ENCODE measurements at regions not wholly inside any gene's neighbourhood (a gene's known extent, or its start where the extent isn't known, plus 50 kb on each side); places are given as distances from the start of the nearest gene placed in this dataset.

DNA sequence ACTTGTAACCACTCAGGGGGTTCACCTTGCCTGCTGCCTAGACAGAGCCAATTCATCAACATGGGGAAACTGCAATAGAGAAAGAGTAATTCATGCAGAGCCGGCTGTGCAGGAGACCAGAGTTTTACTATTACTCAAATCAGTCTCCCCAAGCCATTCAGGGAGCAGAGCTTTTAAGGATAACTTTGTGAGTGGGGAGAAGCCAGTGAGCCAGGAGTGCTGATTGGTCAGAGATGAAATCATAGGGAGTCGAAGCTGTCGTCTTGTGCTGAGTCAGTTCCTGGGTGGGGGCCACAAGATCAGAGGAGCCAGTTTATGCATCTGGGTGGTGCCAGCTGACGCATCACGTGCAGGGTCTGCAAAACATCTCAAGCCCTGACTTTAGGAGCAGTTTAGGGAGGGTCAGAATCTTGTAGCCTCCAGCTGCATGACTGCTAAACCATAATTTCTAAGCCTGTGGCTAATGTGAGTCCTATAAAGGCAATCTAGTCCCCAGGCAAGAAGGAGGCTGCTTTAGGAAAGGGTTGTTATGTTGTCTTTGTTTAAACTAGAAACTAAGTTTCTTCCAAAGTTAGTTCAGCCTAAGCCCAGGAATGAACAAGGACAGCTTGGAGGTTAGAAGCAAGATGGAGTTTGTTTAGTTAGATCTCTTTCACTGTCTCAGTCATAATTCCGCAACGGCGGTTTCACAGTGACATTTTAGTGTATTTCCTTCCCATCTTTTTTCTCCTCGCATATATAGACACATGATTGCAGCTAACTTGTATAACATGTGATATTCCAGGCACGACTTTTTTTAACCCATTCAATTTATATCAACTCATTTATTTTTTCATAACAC, 68.9 kb upstream of the NCOR2 start:
- no peak for ATAC-seq
- TF ChIP-seq, protein P1, sequence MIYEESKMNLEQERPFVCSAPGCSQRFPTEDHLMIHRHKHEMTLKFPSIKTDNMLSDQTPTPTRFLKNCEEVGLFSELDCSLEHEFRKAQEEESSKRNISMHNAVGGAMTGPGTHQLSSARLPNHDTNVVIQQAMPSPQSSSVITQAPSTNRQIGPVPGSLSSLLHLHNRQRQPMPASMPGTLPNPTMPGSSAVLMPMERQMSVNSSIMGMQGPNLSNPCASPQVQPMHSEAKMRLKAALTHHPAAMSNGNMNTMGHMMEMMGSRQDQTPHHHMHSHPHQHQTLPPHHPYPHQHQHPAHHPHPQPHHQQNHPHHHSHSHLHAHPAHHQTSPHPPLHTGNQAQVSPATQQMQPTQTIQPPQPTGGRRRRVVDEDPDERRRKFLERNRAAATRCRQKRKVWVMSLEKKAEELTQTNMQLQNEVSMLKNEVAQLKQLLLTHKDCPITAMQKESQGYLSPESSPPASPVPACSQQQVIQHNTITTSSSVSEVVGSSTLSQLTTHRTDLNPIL (CRISPR knock-in tag; IDR thresholded peaks at IDR 0.05; ENCODE audit: low read depth): no peak
- TF ChIP-seq, protein P2, sequence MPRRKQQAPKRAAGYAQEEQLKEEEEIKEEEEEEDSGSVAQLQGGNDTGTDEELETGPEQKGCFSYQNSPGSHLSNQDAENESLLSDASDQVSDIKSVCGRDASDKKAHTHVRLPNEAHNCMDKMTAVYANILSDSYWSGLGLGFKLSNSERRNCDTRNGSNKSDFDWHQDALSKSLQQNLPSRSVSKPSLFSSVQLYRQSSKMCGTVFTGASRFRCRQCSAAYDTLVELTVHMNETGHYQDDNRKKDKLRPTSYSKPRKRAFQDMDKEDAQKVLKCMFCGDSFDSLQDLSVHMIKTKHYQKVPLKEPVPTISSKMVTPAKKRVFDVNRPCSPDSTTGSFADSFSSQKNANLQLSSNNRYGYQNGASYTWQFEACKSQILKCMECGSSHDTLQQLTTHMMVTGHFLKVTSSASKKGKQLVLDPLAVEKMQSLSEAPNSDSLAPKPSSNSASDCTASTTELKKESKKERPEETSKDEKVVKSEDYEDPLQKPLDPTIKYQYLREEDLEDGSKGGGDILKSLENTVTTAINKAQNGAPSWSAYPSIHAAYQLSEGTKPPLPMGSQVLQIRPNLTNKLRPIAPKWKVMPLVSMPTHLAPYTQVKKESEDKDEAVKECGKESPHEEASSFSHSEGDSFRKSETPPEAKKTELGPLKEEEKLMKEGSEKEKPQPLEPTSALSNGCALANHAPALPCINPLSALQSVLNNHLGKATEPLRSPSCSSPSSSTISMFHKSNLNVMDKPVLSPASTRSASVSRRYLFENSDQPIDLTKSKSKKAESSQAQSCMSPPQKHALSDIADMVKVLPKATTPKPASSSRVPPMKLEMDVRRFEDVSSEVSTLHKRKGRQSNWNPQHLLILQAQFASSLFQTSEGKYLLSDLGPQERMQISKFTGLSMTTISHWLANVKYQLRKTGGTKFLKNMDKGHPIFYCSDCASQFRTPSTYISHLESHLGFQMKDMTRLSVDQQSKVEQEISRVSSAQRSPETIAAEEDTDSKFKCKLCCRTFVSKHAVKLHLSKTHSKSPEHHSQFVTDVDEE (CRISPR knock-in tag; IDR thresholded peaks at IDR 0.05): no peak
- TF ChIP-seq ZNF8 (CRISPR knock-in tag; IDR thresholded peaks at IDR 0.05) (no peak), GLIS3 (CRISPR knock-in tag; IDR thresholded peaks at IDR 0.05) (no peak), ZNF70 (CRISPR knock-in tag; IDR thresholded peaks at IDR 0.05) (no peak), SNAI2 (CRISPR knock-in tag; IDR thresholded peaks at IDR 0.05) (no peak), BACH2 (CRISPR knock-in tag; IDR thresholded peaks at IDR 0.05; ENCODE audit: borderline replicate concordance) (no peak), CSDC2 (CRISPR knock-in tag; IDR thresholded peaks at IDR 0.05) (no peak), ISL1 (CRISPR knock-in tag; IDR thresholded peaks at IDR 0.05) (no peak), ARNTL (CRISPR knock-in tag; IDR thresholded peaks at IDR 0.05; ENCODE audit: borderline replicate concordance, low read depth) (no peak)

DNA sequence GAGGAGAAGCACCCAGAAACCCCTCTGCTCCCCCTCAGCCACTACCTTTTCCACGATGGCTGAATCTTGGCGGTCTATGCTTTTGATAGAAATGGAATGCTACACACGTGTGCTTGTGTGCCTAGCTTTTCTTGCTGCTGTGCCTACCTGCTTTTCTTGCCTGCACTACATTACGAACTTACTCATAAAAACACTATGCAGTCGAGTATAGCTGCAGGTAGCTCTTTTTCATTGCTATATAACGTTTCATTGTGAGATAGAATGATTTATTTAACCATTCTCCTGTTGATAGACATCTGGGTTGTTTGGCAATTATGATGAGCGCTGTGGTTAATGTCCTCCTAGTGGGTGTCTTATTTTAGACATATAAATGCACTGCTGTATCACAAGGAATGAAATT, 67.9 kb upstream of the NCOR2 start:
- TF ChIP-seq SNAI2 (CRISPR knock-in tag; IDR thresholded peaks at IDR 0.05) (no peak), ZNF565 (CRISPR knock-in tag; conservative IDR thresholded peaks at IDR 0.05; ENCODE audit: low read depth) (no peak), ZFP3 (CRISPR knock-in tag; IDR thresholded peaks at IDR 0.05) (no peak), ZC3H10 (CRISPR knock-in tag; IDR thresholded peaks at IDR 0.05) (no peak), GLIS3 (CRISPR knock-in tag; IDR thresholded peaks at IDR 0.05) (no peak), ISL1 (CRISPR knock-in tag; IDR thresholded peaks at IDR 0.05) (no peak), ZFP30 (CRISPR knock-in tag; IDR thresholded peaks at IDR 0.05) (no peak), TOX (CRISPR knock-in tag; IDR thresholded peaks at IDR 0.05; ENCODE audit: borderline replicate concordance) (no peak), ZNF70 (CRISPR knock-in tag; IDR thresholded peaks at IDR 0.05) (no peak), ARNTL (CRISPR knock-in tag; IDR thresholded peaks at IDR 0.05; ENCODE audit: borderline replicate concordance, low read depth) (no peak), PPARA (CRISPR knock-in tag; IDR thresholded peaks at IDR 0.05; ENCODE audit: borderline replicate concordance) (no peak)
- TF ChIP-seq, protein P2 (CRISPR knock-in tag; IDR thresholded peaks at IDR 0.05): no peak
- TF ChIP-seq, protein P3, sequence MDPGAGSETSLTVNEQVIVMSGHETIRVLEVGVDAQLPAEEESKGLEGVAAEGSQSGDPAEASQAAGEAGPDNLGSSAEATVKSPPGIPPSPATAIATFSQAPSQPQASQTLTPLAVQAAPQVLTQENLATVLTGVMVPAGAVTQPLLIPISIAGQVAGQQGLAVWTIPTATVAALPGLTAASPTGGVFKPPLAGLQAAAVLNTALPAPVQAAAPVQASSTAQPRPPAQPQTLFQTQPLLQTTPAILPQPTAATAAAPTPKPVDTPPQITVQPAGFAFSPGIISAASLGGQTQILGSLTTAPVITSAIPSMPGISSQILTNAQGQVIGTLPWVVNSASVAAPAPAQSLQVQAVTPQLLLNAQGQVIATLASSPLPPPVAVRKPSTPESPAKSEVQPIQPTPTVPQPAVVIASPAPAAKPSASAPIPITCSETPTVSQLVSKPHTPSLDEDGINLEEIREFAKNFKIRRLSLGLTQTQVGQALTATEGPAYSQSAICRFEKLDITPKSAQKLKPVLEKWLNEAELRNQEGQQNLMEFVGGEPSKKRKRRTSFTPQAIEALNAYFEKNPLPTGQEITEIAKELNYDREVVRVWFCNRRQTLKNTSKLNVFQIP (CRISPR knock-in tag; IDR thresholded peaks at IDR 0.05; ENCODE audit: borderline replicate concordance, low read depth): no peak
- no peak for ATAC-seq

DNA sequence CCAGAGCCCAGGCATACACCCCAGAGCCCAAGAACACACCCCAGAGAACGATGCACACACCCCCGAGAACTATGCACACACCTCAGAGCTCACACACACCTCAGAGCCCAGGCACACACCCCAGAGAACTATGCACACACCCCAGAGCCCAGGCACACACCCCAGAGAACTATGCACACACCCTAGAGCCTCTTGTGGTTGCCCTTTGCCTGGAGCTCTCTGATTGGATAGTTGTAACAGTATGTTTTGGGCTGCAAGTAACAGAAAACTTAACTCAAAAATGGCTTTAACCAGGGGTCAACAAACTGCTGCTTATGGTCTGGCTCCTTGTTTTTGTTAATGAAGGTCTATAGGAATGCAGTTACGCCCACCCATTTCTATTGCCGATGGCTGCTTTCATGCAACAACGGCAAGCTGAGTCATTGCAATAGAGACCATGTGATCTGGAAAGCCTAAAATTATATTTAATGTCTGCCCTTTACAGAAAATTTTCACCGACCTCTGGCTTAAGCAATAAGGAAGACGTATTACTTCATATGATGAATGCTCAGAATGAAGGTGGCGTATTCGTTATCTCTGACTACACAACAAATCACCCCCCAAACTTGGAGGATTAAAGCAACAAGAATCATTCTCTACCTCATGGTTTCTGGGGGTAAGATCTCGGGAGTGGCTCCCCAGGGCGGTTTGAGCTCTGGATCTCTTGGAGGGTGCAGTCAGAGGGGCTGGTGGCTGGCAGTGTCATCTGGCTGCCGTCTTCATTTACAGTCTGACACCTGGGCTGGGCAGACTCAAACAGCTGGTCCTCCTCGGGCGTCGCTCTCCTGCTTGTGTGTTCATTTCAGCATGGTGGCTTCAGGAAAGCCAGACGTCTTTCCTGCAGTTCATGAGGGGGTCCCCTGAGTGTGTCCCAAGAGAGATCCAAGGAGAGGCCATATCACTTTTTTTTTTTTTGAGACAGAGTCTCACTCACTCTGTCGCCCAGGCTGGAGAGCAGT, 66.3 kb upstream of the NCOR2 start:
- ATAC-seq: no peak
- TF ChIP-seq ESRRG (CRISPR knock-in tag; IDR thresholded peaks at IDR 0.05) (no peak), SNAI2 (CRISPR knock-in tag; IDR thresholded peaks at IDR 0.05) (no peak)
- TF ChIP-seq, protein P2 (CRISPR knock-in tag; IDR thresholded peaks at IDR 0.05): no peak
- TF ChIP-seq, protein P4, sequence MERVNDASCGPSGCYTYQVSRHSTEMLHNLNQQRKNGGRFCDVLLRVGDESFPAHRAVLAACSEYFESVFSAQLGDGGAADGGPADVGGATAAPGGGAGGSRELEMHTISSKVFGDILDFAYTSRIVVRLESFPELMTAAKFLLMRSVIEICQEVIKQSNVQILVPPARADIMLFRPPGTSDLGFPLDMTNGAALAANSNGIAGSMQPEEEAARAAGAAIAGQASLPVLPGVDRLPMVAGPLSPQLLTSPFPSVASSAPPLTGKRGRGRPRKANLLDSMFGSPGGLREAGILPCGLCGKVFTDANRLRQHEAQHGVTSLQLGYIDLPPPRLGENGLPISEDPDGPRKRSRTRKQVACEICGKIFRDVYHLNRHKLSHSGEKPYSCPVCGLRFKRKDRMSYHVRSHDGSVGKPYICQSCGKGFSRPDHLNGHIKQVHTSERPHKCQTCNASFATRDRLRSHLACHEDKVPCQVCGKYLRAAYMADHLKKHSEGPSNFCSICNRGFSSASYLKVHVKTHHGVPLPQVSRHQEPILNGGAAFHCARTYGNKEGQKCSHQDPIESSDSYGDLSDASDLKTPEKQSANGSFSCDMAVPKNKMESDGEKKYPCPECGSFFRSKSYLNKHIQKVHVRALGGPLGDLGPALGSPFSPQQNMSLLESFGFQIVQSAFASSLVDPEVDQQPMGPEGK (CRISPR knock-in tag; IDR thresholded peaks at IDR 0.05; ENCODE audit: borderline replicate concordance): no peak

Measured in SK-N-SH treated with all-trans-retinoic acid at 6 μM for 48 hours (cell line).